ENCODE measurements at regions not wholly inside any gene's neighbourhood (a gene's known extent, or its start where the extent isn't known, plus 50 kb on each side); places are given as distances from the start of the nearest gene placed in this dataset.

GRCh38 chr14:87351007-87351406 is 642.0 kb downstream of the GALC start:
- TF ChIP-seq, protein P1, sequence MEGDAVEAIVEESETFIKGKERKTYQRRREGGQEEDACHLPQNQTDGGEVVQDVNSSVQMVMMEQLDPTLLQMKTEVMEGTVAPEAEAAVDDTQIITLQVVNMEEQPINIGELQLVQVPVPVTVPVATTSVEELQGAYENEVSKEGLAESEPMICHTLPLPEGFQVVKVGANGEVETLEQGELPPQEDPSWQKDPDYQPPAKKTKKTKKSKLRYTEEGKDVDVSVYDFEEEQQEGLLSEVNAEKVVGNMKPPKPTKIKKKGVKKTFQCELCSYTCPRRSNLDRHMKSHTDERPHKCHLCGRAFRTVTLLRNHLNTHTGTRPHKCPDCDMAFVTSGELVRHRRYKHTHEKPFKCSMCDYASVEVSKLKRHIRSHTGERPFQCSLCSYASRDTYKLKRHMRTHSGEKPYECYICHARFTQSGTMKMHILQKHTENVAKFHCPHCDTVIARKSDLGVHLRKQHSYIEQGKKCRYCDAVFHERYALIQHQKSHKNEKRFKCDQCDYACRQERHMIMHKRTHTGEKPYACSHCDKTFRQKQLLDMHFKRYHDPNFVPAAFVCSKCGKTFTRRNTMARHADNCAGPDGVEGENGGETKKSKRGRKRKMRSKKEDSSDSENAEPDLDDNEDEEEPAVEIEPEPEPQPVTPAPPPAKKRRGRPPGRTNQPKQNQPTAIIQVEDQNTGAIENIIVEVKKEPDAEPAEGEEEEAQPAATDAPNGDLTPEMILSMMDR (IDR thresholded peaks at IDR 0.05; ENCODE audit: low read depth, low read length, poor library complexity, severe bottlenecking): no peak
- TF ChIP-seq EZH2phosphoT487 (IDR thresholded peaks at IDR 0.05; ENCODE audit: borderline replicate concordance, low read length): no peak
